Left forelimb (tissue), 1 donor: ENCODE measurements at regions not wholly inside any gene's neighbourhood (a gene's known extent, or its start where the extent isn't known, plus 50 kb on each side); places are given as distances from the start of the nearest gene placed in this dataset.
"Not testable (repeated sequence)": the region's sequence is repeated elsewhere in the genome, so short reads cannot be mapped to it uniquely, and the experiment has no call there.

Experiments used
- DNase-seq: peaks from one replicate; pipeline ENCODE4 v3.0.0-alpha.2; 2018; ENCODE audit warnings: low spot score

DNA sequence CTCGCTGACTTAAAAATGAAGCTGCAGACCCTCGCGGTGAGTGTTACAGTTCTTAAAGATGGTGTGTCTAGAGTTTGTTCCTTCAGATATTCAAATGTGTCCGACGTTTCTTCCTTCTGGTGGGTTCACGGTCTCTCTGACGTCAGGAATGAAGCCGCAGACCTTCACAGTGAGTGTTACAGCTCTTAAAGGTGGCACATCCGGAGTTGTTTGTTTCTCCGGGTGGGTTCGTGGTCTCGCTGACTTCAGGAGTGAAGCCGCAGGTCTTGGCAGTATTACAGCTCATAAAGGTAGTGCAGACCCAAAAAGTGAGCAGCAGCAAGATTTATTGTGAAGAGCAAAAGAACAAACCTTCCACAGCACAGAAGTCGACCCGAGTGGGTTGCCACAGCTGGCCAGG lies 316.1 kb downstream of the SIPA1L2 start:
- DNase-seq: not testable (repeated sequence)

DNA sequence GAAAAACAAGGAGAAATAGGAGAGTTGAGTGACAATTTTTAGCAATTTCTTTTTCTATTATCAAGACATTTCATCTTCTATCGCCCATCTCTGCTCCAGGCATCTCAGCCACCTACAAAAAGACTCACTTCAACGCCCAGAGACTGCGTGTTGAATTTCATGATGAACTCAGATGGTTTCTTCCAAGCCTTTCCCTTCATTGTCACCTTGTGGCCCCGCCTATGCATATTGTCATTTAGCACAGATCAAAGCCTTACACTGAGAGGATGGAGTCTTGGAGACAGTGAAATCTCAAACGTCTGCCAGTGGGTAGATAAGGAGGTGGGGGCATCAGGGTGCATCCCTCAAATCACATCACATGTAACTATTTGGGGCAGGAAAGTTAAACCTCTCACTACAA lies 319.4 kb downstream of the SIPA1L2 start:
- no peak for DNase-seq

DNA sequence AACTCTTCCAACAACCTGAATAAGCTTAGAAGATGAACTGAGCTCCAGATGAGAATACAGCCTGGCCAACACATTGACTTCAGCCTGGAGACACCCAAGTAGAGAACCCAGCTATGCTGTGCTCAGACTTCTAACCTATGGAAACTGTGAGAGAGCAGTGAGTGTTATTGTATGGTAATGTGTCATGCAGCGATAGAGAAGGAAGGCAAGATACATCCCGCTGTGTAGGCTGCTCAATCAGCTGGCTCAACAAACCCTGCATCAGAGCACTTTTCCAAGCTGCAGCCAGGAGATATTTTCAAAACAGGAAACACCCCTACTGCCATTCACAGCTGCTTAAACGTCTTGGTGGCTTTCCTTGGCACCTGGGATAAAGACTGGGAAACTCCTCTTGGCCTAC lies 321.3 kb downstream of the SIPA1L2 start:
- DNase-seq: no peak

DNA sequence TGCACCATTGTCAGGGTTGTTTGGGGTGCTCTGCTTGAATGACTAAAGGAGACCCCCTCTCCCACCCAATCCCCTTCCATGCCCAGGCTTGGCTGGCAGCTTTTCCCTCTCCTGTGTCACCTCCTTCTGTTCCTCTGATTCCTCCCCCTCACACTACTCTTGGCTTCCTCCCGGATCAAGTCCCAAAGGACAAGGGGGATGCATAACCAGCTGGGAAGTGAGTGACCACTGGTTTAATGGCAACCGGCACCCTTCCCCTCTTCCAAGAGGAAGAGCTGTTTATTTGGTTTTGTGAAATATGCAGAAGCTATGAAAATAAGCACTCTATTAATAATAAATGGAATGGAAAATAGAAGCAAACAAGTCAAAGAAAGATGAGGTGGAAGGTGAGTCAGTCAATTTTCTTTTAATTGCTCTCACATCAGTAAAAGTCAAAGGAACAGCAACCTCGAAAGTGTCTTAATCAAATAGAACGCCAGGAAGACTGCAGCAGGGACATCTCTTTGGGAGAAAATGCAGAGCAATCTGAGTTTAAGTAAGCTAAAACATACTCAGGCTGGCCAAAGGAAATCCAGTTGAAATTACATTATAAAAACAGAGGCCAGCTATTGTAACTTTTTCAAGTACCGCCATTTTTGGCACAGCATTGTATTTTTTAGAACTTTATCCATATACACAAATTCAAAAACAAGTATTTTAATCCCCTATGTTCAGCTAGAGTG lies 322.5 kb downstream of the SIPA1L2 start:
- DNase-seq: no peak

- peak; percentile 73 for DNase-seq
Measured at GRCh38 chr1:232306269-232306961, 323.5 kb downstream of the SIPA1L2 start.

DNA sequence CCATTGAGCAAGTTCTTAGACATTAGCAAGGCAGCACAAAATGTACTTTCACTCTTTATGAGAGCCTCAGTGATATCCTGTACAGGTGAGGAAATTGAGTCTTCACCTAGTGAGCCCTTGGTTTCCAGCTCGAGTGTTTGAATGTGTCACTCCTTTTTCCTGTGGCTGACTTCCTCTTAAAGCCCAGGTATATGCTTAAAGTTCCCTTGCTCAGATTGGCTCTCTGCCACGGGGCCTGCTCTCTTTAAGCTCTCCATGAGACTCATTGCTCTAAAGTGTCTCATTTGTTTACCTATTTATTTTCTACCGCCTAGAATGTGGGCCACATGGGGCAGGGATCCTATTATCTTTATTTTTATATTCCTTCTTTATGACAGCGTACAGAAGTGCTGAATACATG lies 324.9 kb downstream of the SIPA1L2 start:
- no peak for DNase-seq

DNA sequence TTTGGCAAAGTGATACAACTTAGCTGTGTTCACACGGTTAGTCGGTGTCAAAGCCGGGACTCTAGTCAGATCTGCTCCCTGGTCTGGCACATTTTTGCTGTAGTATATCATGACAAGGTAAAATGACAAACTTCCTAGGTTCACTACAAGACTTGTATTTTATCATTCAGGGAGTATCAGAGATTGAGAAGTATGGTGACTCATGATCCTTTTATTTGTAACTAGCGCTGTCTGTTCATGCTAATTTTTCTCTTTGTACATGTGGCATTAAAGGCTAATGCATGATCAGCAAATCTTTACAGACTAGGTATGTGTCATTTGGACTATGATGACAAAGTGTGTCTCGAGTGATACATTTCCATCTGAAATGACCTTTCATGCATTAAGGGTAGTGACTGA lies 326.7 kb downstream of the SIPA1L2 start:
- no peak for DNase-seq

- DNase-seq: no peak
Measured at GRCh38 chr1:232302376-232303221, 327.3 kb downstream of the SIPA1L2 start.

GRCh38 chr1:232301246-232301645 lies 328.7 kb downstream of the SIPA1L2 start:
- DNase-seq: no peak

- no peak for DNase-seq
Measured at GRCh38 chr1:232300466-232300865, 329.5 kb downstream of the SIPA1L2 start.

GRCh38 chr1:232296461-232296860 lies 333.5 kb downstream of the SIPA1L2 start:
- DNase-seq: no peak

DNA sequence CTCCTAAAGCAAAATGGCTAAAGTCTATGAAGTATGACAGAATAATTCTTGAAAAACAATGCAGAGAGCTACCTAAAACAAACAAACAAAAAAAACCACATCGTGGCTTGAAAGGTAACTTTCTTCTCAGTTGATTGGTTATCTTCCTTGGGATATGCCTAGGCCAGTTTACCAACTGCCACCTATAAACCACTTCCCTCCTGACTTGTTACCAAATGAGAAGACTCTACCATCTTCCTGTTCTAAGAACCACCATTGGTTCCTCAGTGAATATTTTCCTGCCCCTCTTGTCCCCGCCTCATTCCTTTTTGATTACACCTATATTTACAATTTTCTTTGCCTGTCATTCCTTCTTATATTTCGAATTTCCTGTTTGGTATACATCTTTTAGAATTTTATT lies 336.6 kb downstream of the SIPA1L2 start:
- DNase-seq: no peak

- DNase-seq: no peak
Measured at GRCh38 chr1:232292818-232293217, 337.1 kb downstream of the SIPA1L2 start.

- DNase-seq: no peak
Measured at GRCh38 chr1:232292239-232292638, 337.7 kb downstream of the SIPA1L2 start.

DNA sequence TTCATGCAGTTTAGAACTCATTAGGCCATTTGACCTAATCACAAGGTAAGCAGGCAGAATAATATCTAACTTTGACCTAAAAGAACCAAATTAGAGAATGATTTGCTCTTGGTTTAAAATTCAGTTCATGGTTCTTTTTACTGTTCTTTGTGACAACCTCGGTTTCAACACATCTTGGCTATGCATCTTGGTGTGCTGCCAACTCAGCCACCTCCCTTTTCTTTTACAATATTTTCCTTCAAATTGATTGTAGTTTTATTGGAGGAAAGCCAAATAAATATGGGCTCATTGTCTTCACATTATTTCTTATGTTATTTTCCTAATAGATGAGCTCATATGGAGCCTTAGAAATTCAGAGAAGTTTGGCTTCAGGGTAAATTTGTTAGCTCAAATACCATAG lies 338.3 kb downstream of the SIPA1L2 start:
- no peak for DNase-seq

DNA sequence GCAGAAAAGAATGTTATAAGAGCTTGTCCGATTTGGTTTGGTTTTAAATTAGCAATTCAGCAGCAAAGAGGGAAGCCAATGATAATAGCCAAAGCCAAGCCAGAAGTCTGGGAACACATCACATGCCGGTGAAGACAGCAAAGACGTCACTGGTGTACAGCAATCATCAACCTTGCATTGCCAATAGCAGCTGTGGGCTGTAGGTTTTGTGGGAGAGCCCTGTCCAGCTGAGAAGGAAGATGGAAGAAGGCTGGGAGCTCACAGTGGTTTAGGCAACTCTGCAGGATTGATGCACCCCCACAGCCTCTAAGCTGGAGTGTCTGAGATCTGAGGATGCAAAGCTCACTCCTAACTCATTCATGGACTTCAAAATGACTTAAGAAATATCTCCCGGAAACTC lies 338.7 kb downstream of the SIPA1L2 start:
- no peak for DNase-seq

DNA sequence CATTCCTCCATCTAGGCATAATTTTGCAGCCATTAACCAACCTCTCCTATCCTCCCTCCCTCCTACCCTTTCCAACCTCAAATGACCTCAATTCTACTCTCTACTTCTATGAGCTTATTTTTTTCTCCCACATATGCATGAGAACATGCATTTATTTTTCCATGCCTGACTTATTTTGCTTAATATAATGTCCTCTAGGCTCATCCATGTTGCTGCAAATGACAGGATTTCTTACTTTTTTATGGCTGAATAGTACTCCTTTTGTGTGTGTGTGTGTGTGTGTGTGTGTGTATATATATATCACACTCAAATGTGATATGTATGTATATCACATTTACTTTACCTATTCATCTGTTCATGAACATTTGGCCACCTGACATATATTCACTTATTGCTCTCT lies 339.4 kb downstream of the SIPA1L2 start:
- no peak for DNase-seq

DNA sequence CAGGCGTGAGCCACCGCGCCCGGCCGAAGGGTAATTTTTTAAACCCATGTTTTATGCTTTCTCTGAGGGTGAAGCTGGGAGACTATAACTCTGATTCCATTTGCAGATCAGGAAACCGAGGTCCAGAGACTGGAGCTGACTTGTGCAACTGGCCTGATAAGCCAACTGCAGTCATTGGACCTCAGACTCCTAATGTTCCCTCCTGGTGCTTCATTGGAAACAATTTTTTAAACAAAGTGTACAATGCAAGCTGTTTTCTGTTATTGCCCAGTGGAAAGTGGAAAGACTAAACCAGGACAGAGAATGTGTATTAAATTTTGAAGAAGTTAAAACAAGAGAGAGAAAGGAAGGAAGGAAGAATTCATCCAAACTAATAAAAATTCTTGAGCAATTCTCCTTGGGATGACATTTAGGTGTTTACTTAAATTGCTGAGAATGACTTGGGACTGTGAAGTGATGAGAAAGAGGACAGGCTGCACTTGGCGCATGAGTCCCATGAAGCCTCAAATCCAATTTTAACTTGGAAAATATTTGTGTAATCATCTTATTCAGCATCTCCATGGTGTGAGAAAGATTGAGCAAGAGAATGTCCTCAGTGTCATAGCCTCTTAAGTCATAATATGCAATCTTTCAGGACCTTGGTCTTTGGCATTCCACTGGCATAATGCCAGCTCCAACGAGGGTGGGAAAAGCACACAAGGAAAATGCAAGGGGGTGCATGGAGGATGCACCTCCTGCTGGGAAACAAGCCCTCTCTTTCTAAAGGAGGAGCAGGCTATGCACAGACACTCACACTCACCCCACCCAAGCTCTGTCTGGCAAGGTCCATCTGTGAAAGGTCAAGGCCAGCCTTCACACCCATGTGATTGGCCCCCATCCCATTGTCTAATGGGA lies 342.0 kb downstream of the SIPA1L2 start:
- DNase-seq: no peak

DNA sequence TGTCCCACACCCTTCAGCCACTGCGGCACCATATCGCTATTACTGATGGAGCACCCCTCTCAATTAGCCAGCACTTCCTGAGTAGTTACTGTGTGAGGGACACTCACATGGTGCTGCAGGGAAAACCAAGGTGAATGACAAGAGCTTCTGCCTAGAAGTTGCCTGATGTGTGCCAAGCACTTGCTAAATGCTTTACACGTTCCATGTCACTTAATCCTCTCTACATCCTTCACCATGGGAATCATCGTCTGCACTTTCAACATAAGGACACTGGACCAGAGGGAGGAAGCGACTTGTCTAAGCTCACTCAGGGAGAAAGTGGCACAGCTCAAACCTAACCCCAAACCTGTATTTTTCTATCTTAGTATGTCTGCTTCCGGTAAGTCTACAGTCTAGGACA lies 344.8 kb downstream of the SIPA1L2 start:
- DNase-seq: no peak

DNA sequence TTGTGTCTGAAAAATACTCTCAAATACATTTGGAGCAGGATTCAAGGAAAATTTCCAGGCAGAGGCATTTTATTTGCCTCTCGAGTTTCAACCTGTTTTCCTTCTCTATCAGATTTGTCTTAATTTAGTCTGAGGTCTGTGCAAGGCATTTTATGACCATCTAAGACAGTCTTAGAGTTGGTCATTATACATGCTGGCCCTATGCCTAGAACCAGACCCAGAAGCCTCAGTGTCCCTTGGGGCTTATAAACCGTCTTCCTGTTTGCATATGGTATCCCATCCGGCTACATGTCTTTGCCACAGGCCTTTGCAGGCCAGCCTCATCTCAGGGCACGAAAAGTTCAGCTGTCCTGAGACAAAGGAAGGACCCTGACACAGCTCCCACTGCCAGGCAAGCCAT lies 346.1 kb downstream of the SIPA1L2 start:
- DNase-seq: no peak

GRCh38 chr1:232282498-232282897 lies 347.4 kb downstream of the SIPA1L2 start:
- no peak for DNase-seq

- no peak for DNase-seq
Measured at GRCh38 chr1:232280910-232281309, 349.0 kb downstream of the SIPA1L2 start.
